Trophoblast cell (in vitro differentiated cells and primary cell): ENCODE measurements at regions not wholly inside any gene's neighbourhood (a gene's known extent, or its start where the extent isn't known, plus 50 kb on each side); places are given as distances from the start of the nearest gene placed in this dataset.
A peak's percentile ranks its signal among the peaks of the same experiment; 100 is the strongest.

Experiments
- DNase-seq, 2 donors: peaks; one replicate each; pipeline ENCODE4 v3.0.0-alpha.2; 2016
- H2AFZ ChIP-seq: 2 replicates; pipeline ENCODE4 v1.6.1; 2013; ENCODE audit warnings: low read length, moderate library complexity, mild to moderate bottlenecking; ENCODE audit not compliant: insufficient read depth, poor library complexity
- H2AK5ac ChIP-seq: 2 replicates; pipeline ENCODE4 v1.6.1; 2013; ENCODE audit warnings: mild to moderate bottlenecking, low read length
- H2BK120ac ChIP-seq: 2 replicates; pipeline ENCODE4 v1.6.1; 2013; ENCODE audit warnings: low read length, mild to moderate bottlenecking, moderate library complexity; ENCODE audit not compliant: insufficient read depth, poor library complexity
- H2BK12ac ChIP-seq: 2 replicates; pipeline ENCODE4 v1.6.1; 2013; ENCODE audit warnings: mild to moderate bottlenecking, low read length, moderate library complexity
- H2BK5ac ChIP-seq: 2 replicates; pipeline ENCODE4 v1.6.1; 2013; ENCODE audit warnings: low read length, low read depth, moderate library complexity, mild to moderate bottlenecking; ENCODE audit not compliant: poor library complexity
- H3K14ac ChIP-seq: 2 replicates; pipeline ENCODE4 v1.6.1; 2013; ENCODE audit warnings: mild to moderate bottlenecking, low read length
- H3K18ac ChIP-seq: 2 replicates; pipeline ENCODE4 v1.6.1; 2013; ENCODE audit warnings: mild to moderate bottlenecking, low read length
- H3K23ac ChIP-seq: 2 replicates; pipeline ENCODE4 v1.6.1; 2013; ENCODE audit warnings: low read length
- H3K27ac ChIP-seq: 2 replicates; pipeline ENCODE4 v1.5.1; 2013; ENCODE audit warnings: low read depth, mild to moderate bottlenecking, inconsistent platforms, low read length, moderate library complexity
- H3K27me3 ChIP-seq: 2 replicates; pipeline ENCODE4 v1.6.1; 2013; ENCODE audit warnings: inconsistent platforms, mild to moderate bottlenecking, low read length, moderate library complexity; ENCODE audit not compliant: insufficient read depth
- H3K36me3 ChIP-seq, 2 experiments: 1 replicate in 1 of 2; 2 replicates in 1 of 2; pipeline ENCODE4 v1.6.1; 2013; ENCODE audit warnings: low read length in 2 of 2, mild to moderate bottlenecking in 2 of 2, moderate library complexity in 1 of 2; ENCODE audit not compliant: insufficient read depth in 2 of 2, control insufficient read depth in 1 of 2
- H3K4ac ChIP-seq: 2 replicates; pipeline ENCODE4 v1.6.1; 2013; ENCODE audit warnings: low read depth, mild to moderate bottlenecking, low read length, moderate library complexity
- H3K4me1 ChIP-seq, 2 experiments: 1 replicate in 1 of 2; 2 replicates in 1 of 2; pipeline ENCODE4 v1.6.1; 2013; ENCODE audit warnings: low read length in 2 of 2, mild to moderate bottlenecking in 2 of 2, moderate library complexity in 1 of 2; ENCODE audit not compliant: insufficient read depth in 2 of 2, control insufficient read depth in 1 of 2
- H3K4me2 ChIP-seq: 2 replicates; pipeline ENCODE4 v1.6.1; 2013; ENCODE audit warnings: inconsistent platforms, mild to moderate bottlenecking, low read length, moderate library complexity
- H3K4me3 ChIP-seq: 2 replicates; pipeline ENCODE4 v1.5.1; 2013; ENCODE audit warnings: mild to moderate bottlenecking, low read depth, low read length, inconsistent platforms
- H3K79me1 ChIP-seq: one replicate; pipeline ENCODE4 v1.6.1; 2013; ENCODE audit warnings: low read length
- H3K79me2 ChIP-seq: 2 replicates; pipeline ENCODE4 v1.6.1; 2013; ENCODE audit warnings: low read length, mild to moderate bottlenecking; ENCODE audit not compliant: control insufficient read depth, insufficient read depth, poor library complexity
- H3K9ac ChIP-seq: 2 replicates; pipeline ENCODE4 v1.6.1; 2013; ENCODE audit warnings: mild to moderate bottlenecking, low read length
- H3K9me3 ChIP-seq: 2 replicates; pipeline ENCODE4 v1.6.1; 2013; ENCODE audit warnings: low read depth, mild to moderate bottlenecking, control low read depth, inconsistent platforms, low read length; ENCODE audit not compliant: insufficient read depth
- H4K12ac ChIP-seq: 2 replicates; pipeline ENCODE4 v1.6.1; 2013; ENCODE audit warnings: low read depth, mild to moderate bottlenecking, low read length, moderate library complexity
- H4K8ac ChIP-seq: 2 replicates; pipeline ENCODE4 v1.6.1; 2013; ENCODE audit warnings: low read depth, mild to moderate bottlenecking, low read length, moderate library complexity
- H4K91ac ChIP-seq: one replicate; pipeline ENCODE4 v1.6.1; 2013; ENCODE audit warnings: low read depth, mild to moderate bottlenecking, low read length, moderate library complexity
- WGBS: extraction: QIAGEN DNeasy Blood & Tissue Kit; methylation state at CpG from one replicate; pipeline ENCODE4 v1.1.7; 2013; ENCODE audit warnings: missing lambda C conversion rate; ENCODE audit not compliant: insufficient read length, insufficient coverage; ENCODE audit errors: extremely low coverage; 5-methylcytosine and 5-hydroxymethylcytosine counted together

DNA sequence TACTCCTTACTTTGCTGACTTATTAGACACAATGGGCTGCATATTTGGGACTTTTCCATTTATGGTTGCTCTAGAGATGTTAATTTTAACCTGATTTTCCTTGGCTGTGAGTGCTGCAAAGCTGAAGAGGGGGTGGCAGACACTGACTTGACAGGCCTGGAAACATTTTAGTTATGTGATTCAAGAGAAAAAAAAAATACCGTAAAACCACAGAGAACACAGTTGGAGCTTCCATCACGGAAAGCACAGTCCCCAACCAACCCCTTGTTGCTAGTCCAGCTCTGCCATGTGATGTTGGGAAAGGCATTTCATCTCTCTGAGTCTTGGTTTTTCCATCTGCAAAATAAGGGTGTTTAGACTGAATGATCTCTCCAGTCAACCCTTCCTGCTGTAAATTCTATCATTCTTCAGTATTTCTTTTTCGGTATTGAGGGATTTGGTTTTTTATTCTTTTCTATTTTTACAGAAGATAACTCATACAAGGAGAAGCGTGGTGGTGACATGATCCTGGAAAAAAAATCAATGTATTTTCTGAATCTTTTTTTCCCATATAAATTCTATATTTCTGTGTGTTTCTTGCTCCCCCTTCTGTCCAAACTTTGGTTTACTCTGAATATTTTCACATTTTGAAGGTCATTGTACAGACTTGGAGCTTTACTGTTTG, 246.1 kb downstream of the REEP3 start:
- Histone ChIP-seq H4K12ac (no peak overlapping the region), H3K14ac (no peak overlapping the region), H4K8ac (no peak overlapping the region), H2AK5ac (no peak overlapping the region), H3K4me2 (no peak overlapping the region), H3K18ac (no peak overlapping the region), H3K36me3 (no peaks in the 10 kb centered on the region), H3K9me3 (peaks cover 1% of the 10 kb centered on the region), H3K9ac (no peak overlapping the region), H3K79me2 (no peaks in the 10 kb centered on the region), H3K27ac (no peak overlapping the region), H3K27me3 (no peaks in the 10 kb centered on the region), H2BK5ac (no peak overlapping the region), H3K4ac (no peak overlapping the region), H3K79me1 (no peaks in the 10 kb centered on the region), H2BK12ac (no peak overlapping the region), H3K4me3 (no peak overlapping the region), H2BK120ac (no peak overlapping the region), H4K91ac (no peak overlapping the region), H3K23ac (no peak overlapping the region), H2AFZ (no peak overlapping the region), H3K4me1 (peaks cover 0 to 3% of the 10 kb centered on the region in 2 experiments)
- peak in 1 of 2 donors; percentile 54 for DNase-seq
- no CpG with 5 or more reads among the region's 4 CpGs for WGBS

DNA sequence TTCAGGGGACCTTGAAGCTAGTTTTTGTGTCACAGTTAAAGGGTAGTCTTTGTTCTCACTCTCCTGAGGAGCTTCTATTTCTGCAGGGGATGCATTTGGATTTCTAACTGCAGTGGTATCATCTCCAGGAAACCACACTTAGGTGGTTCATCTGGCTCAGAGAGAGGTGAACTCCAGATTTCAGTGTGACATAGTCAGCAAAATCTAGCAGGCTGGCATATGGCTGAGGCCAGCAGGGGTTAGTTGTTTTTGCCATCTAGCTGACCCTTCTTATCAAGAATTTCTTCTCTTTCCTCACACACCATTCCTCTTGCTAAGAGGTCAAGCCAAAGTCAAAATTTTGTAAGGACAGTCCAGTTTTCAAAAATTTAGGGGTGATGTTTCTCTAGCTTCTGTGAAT, 248.2 kb downstream of the REEP3 start:
- no peak overlapping the region for H2BK5ac ChIP-seq
- H2AK5ac ChIP-seq, result no peak overlapping the region
- H3K4me3 ChIP-seq, result no peak overlapping the region
- no peaks in the 10 kb centered on the region for H3K79me1 ChIP-seq
- no peak overlapping the region for H3K18ac ChIP-seq
- no peaks in the 10 kb centered on the region for H3K36me3 ChIP-seq
- no peak overlapping the region for H2BK120ac ChIP-seq
- no peak overlapping the region for H3K14ac ChIP-seq
- no peak overlapping the region for H3K23ac ChIP-seq
- H4K8ac ChIP-seq, result no peak overlapping the region
- H2AFZ ChIP-seq, result no peak overlapping the region
- no peak for DNase-seq
- H3K9me3 ChIP-seq, result no peaks in the 10 kb centered on the region
- no peaks in the 10 kb centered on the region for H3K27me3 ChIP-seq
- H4K91ac ChIP-seq, result no peak overlapping the region
- H2BK12ac ChIP-seq, result no peak overlapping the region
- H3K27ac ChIP-seq, result no peak overlapping the region
- H3K4ac ChIP-seq, result no peak overlapping the region
- H3K9ac ChIP-seq, result no peak overlapping the region
- peaks cover 0 to 3% of the 10 kb centered on the region in 2 experiments for H3K4me1 ChIP-seq
- H3K4me2 ChIP-seq, result no peak overlapping the region
- no peaks in the 10 kb centered on the region for H3K79me2 ChIP-seq
- no peak overlapping the region for H4K12ac ChIP-seq

DNA sequence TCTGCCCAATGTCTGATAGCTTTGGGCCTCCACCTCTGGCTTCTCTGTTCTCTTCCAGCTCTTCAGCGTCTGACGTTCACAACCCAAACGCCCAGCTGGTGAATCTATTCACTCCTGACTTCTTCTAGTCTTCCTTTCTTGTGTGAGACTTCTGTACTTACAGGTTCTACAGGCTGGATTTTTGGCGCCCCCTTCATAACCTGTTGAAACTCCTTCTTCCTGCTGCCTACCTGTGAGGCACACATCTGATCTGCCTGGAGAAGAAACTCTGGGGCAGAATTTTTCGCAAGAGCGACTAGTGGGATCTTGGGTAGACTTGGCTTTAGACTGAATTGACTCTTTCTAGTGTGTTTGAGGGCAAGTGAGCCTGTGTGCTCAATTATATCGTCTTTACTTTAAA, 249.3 kb downstream of the REEP3 start:
- Histone ChIP-seq H2BK12ac (no peak overlapping the region), H3K9me3 (no peaks in the 10 kb centered on the region), H3K36me3 (no peaks in the 10 kb centered on the region), H2BK120ac (no peak overlapping the region), H3K27ac (no peak overlapping the region), H3K4me1 (peaks cover 0 to 3% of the 10 kb centered on the region in 2 experiments), H3K27me3 (no peaks in the 10 kb centered on the region), H3K9ac (no peak overlapping the region), H3K18ac (no peak overlapping the region), H3K4ac (no peak overlapping the region), H3K79me2 (no peaks in the 10 kb centered on the region), H2BK5ac (no peak overlapping the region), H2AK5ac (no peak overlapping the region), H4K91ac (no peak overlapping the region), H3K79me1 (no peaks in the 10 kb centered on the region), H3K4me3 (no peak overlapping the region), H2AFZ (no peak overlapping the region), H3K14ac (no peak overlapping the region), H4K8ac (no peak overlapping the region), H3K23ac (no peak overlapping the region), H4K12ac (no peak overlapping the region), H3K4me2 (no peak overlapping the region)
- WGBS, result no CpG with 5 or more reads among the region's 7 CpGs
- no peak for DNase-seq

DNA sequence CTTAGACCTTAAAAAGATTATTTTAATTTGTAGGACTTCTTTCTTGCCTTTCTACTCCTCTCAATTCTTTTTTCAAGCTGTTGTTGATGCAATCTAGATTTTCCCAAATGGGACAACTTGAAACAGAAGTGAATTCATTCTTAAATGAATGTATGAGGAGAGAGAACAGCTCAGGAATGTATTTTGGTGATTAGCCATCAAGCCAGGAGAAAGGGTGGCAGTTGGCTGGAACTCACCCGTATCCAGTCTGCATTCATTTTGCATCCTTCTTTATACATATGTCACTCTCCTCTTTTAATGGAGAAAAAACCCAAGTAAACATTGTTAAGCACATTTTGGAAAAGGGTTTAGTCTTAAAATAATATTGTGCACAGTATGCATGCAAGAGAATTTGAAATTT, 251.3 kb downstream of the REEP3 start:
- H2AK5ac ChIP-seq, result no peak overlapping the region

More for the DNA sequence above, 251.3 kb downstream of the REEP3 start:
- H3K4me2 ChIP-seq, result no peak overlapping the region
- no peaks in the 10 kb centered on the region for H3K27me3 ChIP-seq
- H3K9me3 ChIP-seq, result no peaks in the 10 kb centered on the region
- no peak overlapping the region for H4K8ac ChIP-seq
- no peak overlapping the region for H3K23ac ChIP-seq
- H4K12ac ChIP-seq, result no peak overlapping the region
- no peak for DNase-seq
- no peak overlapping the region for H3K4ac ChIP-seq
- H3K4me1 ChIP-seq, result no peaks in the 10 kb centered on the region
- H2BK5ac ChIP-seq, result no peak overlapping the region
- H2BK120ac ChIP-seq, result no peak overlapping the region
- no peak overlapping the region for H3K18ac ChIP-seq
- H3K14ac ChIP-seq, result no peak overlapping the region
- H3K27ac ChIP-seq, result no peak overlapping the region
- no CpG with 5 or more reads among the region's 1 CpG for WGBS
- H3K79me2 ChIP-seq, result no peaks in the 10 kb centered on the region
- H3K36me3 ChIP-seq, result no peaks in the 10 kb centered on the region
- H2BK12ac ChIP-seq, result no peak overlapping the region
- no peaks in the 10 kb centered on the region for H3K79me1 ChIP-seq
- H4K91ac ChIP-seq, result no peak overlapping the region
- no peak overlapping the region for H3K9ac ChIP-seq
- no peak overlapping the region for H3K4me3 ChIP-seq
- H2AFZ ChIP-seq, result no peak overlapping the region
